Tibial nerve (tissue), 4 donors: ENCODE measurements at regions not wholly inside any gene's neighbourhood (a gene's known extent, or its start where the extent isn't known, plus 50 kb on each side); places are given as distances from the start of the nearest gene placed in this dataset.

Experiments used
- DNase-seq, 2 donors: peaks; one replicate each; pipeline ENCODE4 v3.0.0-alpha.2; 2019; ENCODE audit warnings: low spot score in 2 of 2
- H3K27ac ChIP-seq, 4 donors: fragments of 200-600 bp; sonication (generic) in 3 of 4; one replicate each; pipeline ENCODE4 v1.5.1; 2017 to 2019; ENCODE audit warnings: mild to moderate bottlenecking in 1 of 4
- H3K27me3 ChIP-seq, 2 donors: fragments of 200-600 bp; sonication (generic) in 1 of 2; one replicate each; pipeline versions ENCODE4 v1.5.1 to v1.6.0; 2017 to 2019
- H3K36me3 ChIP-seq, 3 donors: fragments of 200-600 bp; sonication (generic); one replicate each; pipeline ENCODE4 v1.5.1; 2018 to 2019
- H3K4me1 ChIP-seq, 4 donors: fragments of 200-600 bp; sonication (generic) in 3 of 4; one replicate each; pipeline ENCODE4 v1.5.1; 2017 to 2019
- H3K4me3 ChIP-seq, 4 donors: fragments of 200-600 bp; sonication (generic) in 3 of 4; one replicate each; pipeline ENCODE4 v1.5.1; 2017 to 2019; ENCODE audit warnings: mild to moderate bottlenecking in 1 of 4, moderate library complexity in 1 of 4
- H3K9me3 ChIP-seq, 4 donors: fragments of 200-600 bp; sonication (generic) in 3 of 4; one replicate each; pipeline ENCODE4 v1.5.1; 2017 to 2019
- EP300 ChIP-seq, 2 donors: sonication (generic); formaldehyde crosslinking; IDR thresholded peaks; one replicate each; pipeline ENCODE4 v1.6.1; 2017; ENCODE audit warnings: antibody characterized with exemption in 2 of 2, mild to moderate bottlenecking in 1 of 2
- POLR2A ChIP-seq, 2 donors: fragments of 450-650 bp; IDR thresholded peaks; one replicate each; pipeline ENCODE4 v1.6.1; 2017; ENCODE audit warnings: antibody characterized with exemption in 2 of 2, mild to moderate bottlenecking in 2 of 2, moderate library complexity in 2 of 2
- WGBS, 2 donors: methylation state at CpG; one replicate each; pipeline ENCODE4 v1.1.5; 2018; 5-methylcytosine and 5-hydroxymethylcytosine counted together
- TF ChIP-seq, protein P1 (sequence below), 5 experiments: fragments of 200-600 bp in 3 of 5; fragments of 450-650 bp in 2 of 5; sonication (generic) in 3 of 5; IDR thresholded peaks; one replicate each; pipeline ENCODE4 v1.5.1; 2016 to 2019; ENCODE audit warnings: antibody characterized with exemption in 5 of 5, mild to moderate bottlenecking in 3 of 5, moderate library complexity in 2 of 5

- DNase-seq, result no peak
- 68 to 72% methylated on average over 7 of the region's 7 CpGs for WGBS, 2 donors
- Histone ChIP-seq H3K27ac (no peak overlapping the region), H3K4me1 (no peaks in the 10 kb centered on the region), H3K27me3 (no peaks in the 10 kb centered on the region), H3K36me3 (no peaks in the 10 kb centered on the region), H3K9me3 (no peaks in the 10 kb centered on the region), H3K4me3 (no peak overlapping the region)
- TF ChIP-seq EP300 (IDR thresholded peaks at IDR 0.05), result no peak
- no peak for TF ChIP-seq POLR2A (IDR thresholded peaks at IDR 0.05)
- TF ChIP-seq, protein P1, sequence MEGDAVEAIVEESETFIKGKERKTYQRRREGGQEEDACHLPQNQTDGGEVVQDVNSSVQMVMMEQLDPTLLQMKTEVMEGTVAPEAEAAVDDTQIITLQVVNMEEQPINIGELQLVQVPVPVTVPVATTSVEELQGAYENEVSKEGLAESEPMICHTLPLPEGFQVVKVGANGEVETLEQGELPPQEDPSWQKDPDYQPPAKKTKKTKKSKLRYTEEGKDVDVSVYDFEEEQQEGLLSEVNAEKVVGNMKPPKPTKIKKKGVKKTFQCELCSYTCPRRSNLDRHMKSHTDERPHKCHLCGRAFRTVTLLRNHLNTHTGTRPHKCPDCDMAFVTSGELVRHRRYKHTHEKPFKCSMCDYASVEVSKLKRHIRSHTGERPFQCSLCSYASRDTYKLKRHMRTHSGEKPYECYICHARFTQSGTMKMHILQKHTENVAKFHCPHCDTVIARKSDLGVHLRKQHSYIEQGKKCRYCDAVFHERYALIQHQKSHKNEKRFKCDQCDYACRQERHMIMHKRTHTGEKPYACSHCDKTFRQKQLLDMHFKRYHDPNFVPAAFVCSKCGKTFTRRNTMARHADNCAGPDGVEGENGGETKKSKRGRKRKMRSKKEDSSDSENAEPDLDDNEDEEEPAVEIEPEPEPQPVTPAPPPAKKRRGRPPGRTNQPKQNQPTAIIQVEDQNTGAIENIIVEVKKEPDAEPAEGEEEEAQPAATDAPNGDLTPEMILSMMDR (IDR thresholded peaks at IDR 0.05), result no peak
Observed at GRCh38 chr4:181566490-181566889, 676.7 kb upstream of the TENM3 start.

- Histone ChIP-seq H3K36me3 (no peaks in the 10 kb centered on the region), H3K4me1 (no peaks in the 10 kb centered on the region), H3K27ac (no peak overlapping the region), H3K9me3 (no peaks in the 10 kb centered on the region), H3K27me3 (no peaks in the 10 kb centered on the region), H3K4me3 (no peak overlapping the region)
- no peak for TF ChIP-seq POLR2A (IDR thresholded peaks at IDR 0.05)
- TF ChIP-seq, protein P1 (IDR thresholded peaks at IDR 0.05), result peak; percentile 18 to 48 (median 43)
- no peak for TF ChIP-seq EP300 (IDR thresholded peaks at IDR 0.05)
- 47 to 56% methylated on average over 2 of the region's 2 CpGs for WGBS, 2 donors
- no peak for DNase-seq
Observed at GRCh38 chr4:181569553-181569952, 673.6 kb upstream of the TENM3 start.

GRCh38 chr4:181578911-181579310, 664.3 kb upstream of the TENM3 start:
- H3K27ac ChIP-seq, result no peak overlapping the region
- no peak for TF ChIP-seq EP300 (IDR thresholded peaks at IDR 0.05)
- TF ChIP-seq POLR2A (IDR thresholded peaks at IDR 0.05), result no peak
- TF ChIP-seq, protein P1 (IDR thresholded peaks at IDR 0.05), result no peak
- H3K27me3 ChIP-seq, result no peaks in the 10 kb centered on the region
- no peak overlapping the region for H3K4me3 ChIP-seq
- no peak for DNase-seq
- no peaks in the 10 kb centered on the region for H3K9me3 ChIP-seq
- H3K36me3 ChIP-seq, result no peaks in the 10 kb centered on the region
- H3K4me1 ChIP-seq, result no peaks in the 10 kb centered on the region
- 66 to 73% methylated on average over 5 of the region's 5 CpGs for WGBS, 2 donors

DNA sequence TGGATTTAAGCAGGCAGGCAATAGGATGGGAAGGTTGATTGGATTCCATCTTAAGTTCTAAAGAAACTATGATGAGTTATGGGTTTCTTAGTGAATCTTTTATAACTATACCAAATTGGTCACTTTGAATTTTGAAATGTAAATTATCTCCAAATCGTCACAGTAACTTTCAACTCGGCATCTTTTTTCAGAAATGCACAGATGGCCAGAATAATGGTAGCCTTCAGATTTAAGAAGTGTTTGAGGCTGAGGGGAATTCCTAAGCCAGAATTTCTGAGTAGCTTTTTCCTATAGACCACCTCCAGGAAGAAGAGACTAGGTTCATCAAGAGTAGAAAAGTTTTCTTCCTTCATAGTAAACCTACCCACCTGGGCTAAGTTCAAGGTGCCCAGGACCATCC, 663.7 kb upstream of the TENM3 start:
- Histone ChIP-seq H3K9me3 (no peaks in the 10 kb centered on the region), H3K36me3 (no peaks in the 10 kb centered on the region), H3K27ac (no peak overlapping the region), H3K4me1 (no peaks in the 10 kb centered on the region), H3K27me3 (no peaks in the 10 kb centered on the region), H3K4me3 (no peak overlapping the region)
- DNase-seq, result no peak
- WGBS, 2 donors, result 87% methylated on average over 2 of the region's 2 CpGs
- TF ChIP-seq POLR2A (IDR thresholded peaks at IDR 0.05), result no peak
- TF ChIP-seq, protein P1 (IDR thresholded peaks at IDR 0.05), result no peak
- no peak for TF ChIP-seq EP300 (IDR thresholded peaks at IDR 0.05)

DNA sequence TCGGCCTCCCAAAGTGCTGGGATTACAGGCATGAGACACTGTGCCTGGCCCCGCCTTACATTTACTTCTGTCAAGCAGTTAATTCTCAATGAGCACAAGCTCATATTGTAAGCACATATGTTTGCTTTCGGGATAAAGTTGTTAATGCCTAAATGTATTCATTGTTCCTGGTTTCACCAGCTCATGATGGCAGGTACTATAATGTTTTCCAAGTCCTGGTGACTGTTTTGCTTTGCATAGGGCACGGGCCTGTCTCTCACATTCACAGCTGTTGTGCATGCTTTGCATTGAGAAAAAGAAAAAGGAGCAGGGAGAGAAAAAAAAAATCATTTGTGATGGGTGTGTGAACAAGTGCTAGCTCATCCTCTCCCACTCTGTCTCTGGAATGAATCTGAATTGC, 661.2 kb upstream of the TENM3 start:
- H3K27me3 ChIP-seq, result no peaks in the 10 kb centered on the region
- no peak overlapping the region for H3K27ac ChIP-seq
- H3K4me3 ChIP-seq, result no peak overlapping the region
- TF ChIP-seq EP300 (IDR thresholded peaks at IDR 0.05), result no peak
- TF ChIP-seq, protein P1 (IDR thresholded peaks at IDR 0.05), result no peak
- TF ChIP-seq POLR2A (IDR thresholded peaks at IDR 0.05), result no peak
- H3K4me1 ChIP-seq, result no peaks in the 10 kb centered on the region
- H3K9me3 ChIP-seq, result no peaks in the 10 kb centered on the region
- DNase-seq, result no peak
- WGBS, 2 donors, result 85 to 86% methylated on average over 4 of the region's 4 CpGs
- no peaks in the 10 kb centered on the region for H3K36me3 ChIP-seq
